K562 (cell line): ENCODE measurements at regions not wholly inside any gene's neighbourhood (a gene's known extent, or its start where the extent isn't known, plus 50 kb on each side); places are given as distances from the start of the nearest gene placed in this dataset.

ENCODE experiments used
- ATAC-seq: fragments of 200-7000 bp; cut with Tn5 transposase; 3 replicates; pipeline ENCODE4 v1.9.1; 2020; ENCODE audit warnings: moderate library complexity
- BruUV-seq: library from RNA; stranded (reverse); fragments of 400-500 nt; replicated peaks from 2 replicates; lab custom pipeline; 2021; lab: Mats Ljungman, UMichigan
- CTCF ChIA-PET: fragments of 300-600 bp; formaldehyde crosslinking; extraction: SDS; loops from one replicate; lab custom pipeline; 2021; ENCODE audit warnings: low intra/inter-chr PET ratio; lab: Yijun Ruan, JAX
- POLR2A ChIA-PET: fragments of 300-600, 350-650 bp; sonication (Branson Sonifier 250); formaldehyde crosslinking; extraction: SDS; loops from one replicate; lab custom pipeline; 2021; ENCODE audit warnings: antibody characterized with exemption, inconsistent platforms; lab: Yijun Ruan, JAX
- DNase-seq, 4 experiments: peaks; one replicate each; pipeline versions ENCODE4 v3.0.0 to v3.0.0-alpha.2; 2011 to 2018; ENCODE audit warnings: low spot score in 3 of 4, mixed read lengths in 3 of 4; ENCODE audit errors: extremely low read depth in 1 of 4
- FAIRE-seq: peaks from 2 replicates; lab custom pipeline; 2011; peaks lifted over from hg19 to GRCh38; lab: Jason Lieb, UNC
- H2AFZ ChIP-seq: 2 replicates; pipeline ENCODE4 v1.6.0; 2011; ENCODE audit warnings: low read depth, low read length, control low read depth, inconsistent platforms
- H3K27ac ChIP-seq: fragments of 200-600 bp; 3 replicates; pipeline ENCODE4 v1.8.0; 2011; ENCODE audit warnings: low read depth, mild to moderate bottlenecking, control low read depth, inconsistent platforms, low read length, moderate library complexity, mixed read lengths; ENCODE audit errors: extremely low read depth
- H3K27me3 ChIP-seq, 2 experiments: fragments of 300-600 bp in 1 of 2; 2 replicates in 1 of 2; 3 replicates in 1 of 2; pipeline versions ENCODE4 v1.6.0 to v1.8.0; 2011; ENCODE audit warnings: inconsistent platforms in 2 of 2, low read length in 2 of 2, mild to moderate bottlenecking in 1 of 2, mixed read lengths in 1 of 2, moderate library complexity in 1 of 2; ENCODE audit not compliant: control insufficient read depth in 2 of 2, insufficient read depth in 2 of 2
- H3K36me3 ChIP-seq: fragments of 300-600 bp; 3 replicates; pipeline ENCODE4 v1.8.0; 2011; ENCODE audit warnings: mild to moderate bottlenecking, low read length, inconsistent platforms; ENCODE audit not compliant: control insufficient read depth, insufficient read depth
- H3K4me1 ChIP-seq, 2 experiments: fragments of 200-600 bp in 1 of 2; replicated peaks in 1 of 2; 2 replicates in 1 of 2; 3 replicates in 1 of 2; pipeline versions ENCODE4 v1.5.1 to v1.8.0; 2011; ENCODE audit warnings: inconsistent platforms in 2 of 2, low read length in 2 of 2, mild to moderate bottlenecking in 1 of 2, mixed read lengths in 1 of 2, moderate library complexity in 1 of 2; ENCODE audit not compliant: control insufficient read depth in 2 of 2, insufficient read depth in 2 of 2
- H3K4me2 ChIP-seq: 2 replicates; pipeline ENCODE4 v1.6.1; 2011; ENCODE audit warnings: low read length, control low read depth, inconsistent platforms, mixed read lengths; ENCODE audit not compliant: insufficient read depth
- H3K4me3 ChIP-seq: fragments of 200-600 bp; sonication (generic), shearing (Covaris generic); 2 replicates; pipeline ENCODE4 v1.5.1; 2016; ENCODE audit warnings: control low read depth, inconsistent platforms
- H3K79me2 ChIP-seq: fragments of 200-600 bp; 3 replicates; pipeline ENCODE4 v1.8.0; 2011; ENCODE audit warnings: low read length, inconsistent platforms; ENCODE audit not compliant: control insufficient read depth, insufficient read depth
- H3K9ac ChIP-seq, 2 experiments: 2 replicates each; pipeline versions ENCODE4 v1.6.0 to v1.6.1; 2011; ENCODE audit warnings: low read depth in 2 of 2, low read length in 2 of 2, control low read depth in 1 of 2, inconsistent platforms in 1 of 2, mild to moderate bottlenecking in 1 of 2, mixed read lengths in 1 of 2; ENCODE audit not compliant: insufficient read depth in 1 of 2
- H3K9me1 ChIP-seq: one replicate; pipeline ENCODE4 v1.6.0; 2011; ENCODE audit warnings: inconsistent platforms, mild to moderate bottlenecking, low read length, moderate library complexity; ENCODE audit not compliant: control insufficient read depth, insufficient read depth
- H3K9me3 ChIP-seq: replicated peaks from 2 replicates; pipeline ENCODE4 v1.5.1; 2011; ENCODE audit warnings: low read depth, low read length, inconsistent platforms; ENCODE audit not compliant: control insufficient read depth, insufficient read depth
- H4K20me1 ChIP-seq: replicated peaks from 2 replicates; pipeline ENCODE4 v1.6.1; 2011; ENCODE audit warnings: low read length, inconsistent platforms, mixed read lengths; ENCODE audit not compliant: control insufficient read depth, insufficient read depth
- CEBPB ChIP-seq: fragments of 450-650 bp; IDR thresholded peaks from 2 replicates; pipeline ENCODE4 v1.6.1; 2016; ENCODE audit warnings: missing genetic modification characterization, missing compliant biosample characterization
- CEBPG ChIP-seq, 3 experiments: fragments of 200-800 bp in 1 of 3; sonication (Bioruptor generic) in 1 of 3; sonication (generic) in 1 of 3; formaldehyde crosslinking in 1 of 3; IDR thresholded peaks in 2 of 3; conservative IDR thresholded peaks in 1 of 3; 2 replicates each; pipeline versions ENCODE4 v1.6.1 to v1.8.0; 2016 to 2022; ENCODE audit warnings: missing compliant biosample characterization in 2 of 3, missing genetic modification characterization in 2 of 3, mild to moderate bottlenecking in 1 of 3, missing genetic modification reagents in 1 of 3
- ETS2 ChIP-seq: IDR thresholded peaks from 2 replicates; pipeline ENCODE4 v1.6.1; 2016; ENCODE audit warnings: borderline replicate concordance, missing genetic modification characterization, mild to moderate bottlenecking, moderate library complexity, missing compliant biosample characterization; ENCODE audit not compliant: poor library complexity, severe bottlenecking
- KLF1 ChIP-seq: fragments of 450-650 bp; IDR thresholded peaks from 2 replicates; pipeline ENCODE4 v1.6.1; 2016; ENCODE audit warnings: missing genetic modification characterization, missing compliant biosample characterization
- LEF1 ChIP-seq: fragments of 450-650 bp; IDR thresholded peaks from 2 replicates; pipeline ENCODE4 v1.6.1; 2016; ENCODE audit warnings: mild to moderate bottlenecking
- NFIC ChIP-seq: fragments of 450-650 bp; IDR thresholded peaks from 2 replicates; pipeline ENCODE4 v1.6.1; 2017; ENCODE audit warnings: mild to moderate bottlenecking, inconsistent platforms
- PHF20 ChIP-seq: fragments of 450-650 bp; IDR thresholded peaks from 2 replicates; pipeline ENCODE4 v1.6.1; 2018; ENCODE audit not compliant: partially characterized antibody
- PPARD ChIP-seq: fragments of 250-450 bp; sonication (Bioruptor Pico); IDR thresholded peaks from 2 replicates; pipeline ENCODE4 v1.8.0; 2022; ENCODE audit warnings: inconsistent platforms, mild to moderate bottlenecking, moderate library complexity
- SIRT6 ChIP-seq: IDR thresholded peaks from one replicate; pipeline ENCODE4 v1.6.1; 2012; ENCODE audit warnings: low read depth, mild to moderate bottlenecking, control low read depth, inconsistent platforms, low read length, moderate library complexity
- UBTF ChIP-seq, 2 experiments: IDR thresholded peaks; 2 replicates each; pipeline ENCODE4 v1.6.1; 2012; ENCODE audit warnings: improper control_type of control experiment in 2 of 2, low read depth in 2 of 2, low read length in 2 of 2, borderline replicate concordance in 1 of 2
- ZBTB8A ChIP-seq: fragments of 450-650 bp; IDR thresholded peaks from 2 replicates; pipeline ENCODE4 v1.6.1; 2018; ENCODE audit warnings: mild to moderate bottlenecking, moderate library complexity; ENCODE audit not compliant: partially characterized antibody
- ZNF165 ChIP-seq: fragments of 250-450 bp; sonication (Bioruptor Pico); IDR thresholded peaks from 2 replicates; pipeline ENCODE4 v1.4.0; 2020; ENCODE audit warnings: borderline replicate concordance
- ZNF282 ChIP-seq: sonication (generic); formaldehyde crosslinking; IDR thresholded peaks from 2 replicates; pipeline ENCODE4 v1.8.1; 2023; ENCODE audit warnings: missing genetic modification reagents
- ZNF57 ChIP-seq: fragments of 450-650 bp; formaldehyde crosslinking; IDR thresholded peaks from 2 replicates; pipeline ENCODE4 v1.4.0; 2020; ENCODE audit warnings: mild to moderate bottlenecking, moderate library complexity
- ZNF778 ChIP-seq: fragments of 450-650 bp; formaldehyde crosslinking; IDR thresholded peaks from 2 replicates; pipeline ENCODE4 v1.4.0; 2020; ENCODE audit warnings: mild to moderate bottlenecking, moderate library complexity
- WGBS: fragments of 100-300 bp; shearing (Covaris generic); methylation state at CpG from one replicate; pipeline ENCODE4 v1.1.6; 2016; ENCODE audit warnings: low coverage, mixed read lengths; ENCODE audit not compliant: insufficient coverage; ENCODE audit errors: missing lambda C conversion rate; 5-methylcytosine and 5-hydroxymethylcytosine counted together
- in situ Hi-C: fragments of 300-500 bp; cut with MboI; formaldehyde crosslinking; loops from 4 replicates; pipeline ENCODE4 v1.15.0; 2018; ENCODE audit warnings: inconsistent platforms, mixed read lengths
- intact Hi-C: fragments of 100-400 bp; cut with micrococcal nuclease; formaldehyde crosslinking; loops from 2 replicates; pipeline ENCODE4 v1.14.2; 2022

GRCh38 chr7:119969054-119969453 lies 303.9 kb upstream of the KCND2 start:
- DNase-seq (no peak), FAIRE-seq (no peak), ATAC-seq (no peak)
- intact Hi-C loops (no loop called here), in situ Hi-C loops (no loop called here)
- H3K9me3 ChIP-seq = no peaks in the 10 kb centered on the region; the same call in 1 of the 2 replicates
- 22% methylated on average over 1 of the region's 1 CpG for WGBS
- POLR2A ChIA-PET = no interaction called here
- no peaks in the 10 kb centered on the region for H4K20me1 ChIP-seq
- H3K4me1 ChIP-seq = peaks cover 0 to 15% of the 10 kb centered on the region in 2 experiments; a peak in 2 of 5 replicates
- no peak overlapping the region for H3K27ac ChIP-seq
- no peak overlapping the region for H3K4me2 ChIP-seq
- no peaks in the 10 kb centered on the region for H3K9me1 ChIP-seq
- no peak overlapping the region for H2AFZ ChIP-seq
- TF ChIP-seq ZNF57 (CRISPR knock-in tag) (no peak), ZNF282 (CRISPR knock-in tag) (no peak), ETS2 (no peak), PPARD (CRISPR knock-in tag) (no peak), NFIC (peak; percentile 37), LEF1 (no peak), PHF20 (no peak), ZNF778 (CRISPR knock-in tag) (no peak)
- BruUV-seq = no TSS peak
- CTCF ChIA-PET = no interaction called here
- no peaks in the 10 kb centered on the region for H3K36me3 ChIP-seq
- H3K9ac ChIP-seq = no peak overlapping the region
- H3K4me3 ChIP-seq = no peak overlapping the region
- H3K27me3 ChIP-seq = no peaks in the 10 kb centered on the region
- H3K79me2 ChIP-seq = no peaks in the 10 kb centered on the region

- H2AFZ ChIP-seq = no peak overlapping the region
- ATAC-seq (no peak), DNase-seq (no peak), FAIRE-seq (no peak)
- H3K9me1 ChIP-seq = no peaks in the 10 kb centered on the region
- no peak overlapping the region for H3K4me3 ChIP-seq
- ChIA-PET CTCF (no interaction called here), POLR2A (no interaction called here)
- 46% methylated on average over 2 of the region's 2 CpGs for WGBS
- H3K4me1 ChIP-seq = peaks cover 0 to 9% of the 10 kb centered on the region in 2 experiments; a peak in 2 of 5 replicates
- H3K9me3 ChIP-seq = no peaks in the 10 kb centered on the region; the same call in 1 of the 2 replicates
- BruUV-seq = no TSS peak
- H3K27ac ChIP-seq = no peak overlapping the region
- no peak overlapping the region for H3K9ac ChIP-seq
- H3K36me3 ChIP-seq = no peaks in the 10 kb centered on the region
- H3K79me2 ChIP-seq = no peaks in the 10 kb centered on the region
- no peaks in the 10 kb centered on the region for H3K27me3 ChIP-seq
- H3K4me2 ChIP-seq = no peak overlapping the region
- in situ Hi-C loops (no loop called here), intact Hi-C loops (no loop called here)
- no peaks in the 10 kb centered on the region for H4K20me1 ChIP-seq
- TF ChIP-seq KLF1 = no peak
- no peak for TF ChIP-seq ZBTB8A
- no peak for TF ChIP-seq ZNF165 (CRISPR knock-in tag)
- peak; percentile 29; the same call in 1 of the 2 replicates for TF ChIP-seq CEBPB
- no peak for TF ChIP-seq CEBPG (CRISPR knock-in tag; IDR thresholded peaks at IDR 0.05)
- peak in 1 of 2 experiments; percentile 58; a peak in 1 of 4 replicates for TF ChIP-seq CEBPG (tag; conservative IDR thresholded peaks at IDR 0.05 in 1 of 2, IDR thresholded peaks at IDR 0.05 in 1 of 2)
- TF ChIP-seq SIRT6 = no peak
- TF ChIP-seq UBTF (IDR thresholded peaks at IDR 0.05; ENCODE audit: borderline replicate concordance in 1 of 2, low read depth in 2 of 2, low read length in 2 of 2) = no peak
These were observed 303.2 kb upstream of the KCND2 start for GRCh38 chr7:119969763-119970162.
